ENCODE measurements at regions not wholly inside any gene's neighbourhood (a gene's known extent, or its start where the extent isn't known, plus 50 kb on each side); places are given as distances from the start of the nearest gene placed in this dataset.

- ATAC-seq: no peak
- no peak overlapping the region for H3K27ac ChIP-seq
- intact Hi-C loops (cut with DNase I): no loop called here
- no peaks in the 10 kb centered on the region for H3K27me3 ChIP-seq
- no peak for DNase-seq
- H3K4me3 ChIP-seq: no peak overlapping the region
- no peaks in the 10 kb centered on the region for H3K4me1 ChIP-seq
- no peak for TF ChIP-seq CTCF (IDR thresholded peaks at IDR 0.05)
- H3K9me3 ChIP-seq: peaks cover 0 to 8% of the 10 kb centered on the region in 2 donors
- no peaks in the 10 kb centered on the region for H3K36me3 ChIP-seq
Measured at GRCh38 chr10:10881117-10881813, 136.4 kb upstream of the CELF2 start.

GRCh38 chr10:10883737-10884136 lies 133.9 kb upstream of the CELF2 start:
- Histone ChIP-seq H3K36me3 (no peaks in the 10 kb centered on the region), H3K27me3 (no peaks in the 10 kb centered on the region), H3K27ac (no peak overlapping the region), H3K4me1 (no peaks in the 10 kb centered on the region), H3K9me3 (peaks cover 0 to 8% of the 10 kb centered on the region in 2 donors), H3K4me3 (no peak overlapping the region)
- no peak for TF ChIP-seq CTCF (IDR thresholded peaks at IDR 0.05)
- intact Hi-C loops (cut with DNase I): no loop called here
- DNase-seq: no peak
- ATAC-seq: no peak

GRCh38 chr10:10886861-10887531 lies 130.7 kb upstream of the CELF2 start:
- Histone ChIP-seq H3K4me3 (no peak overlapping the region), H3K4me1 (no peaks in the 10 kb centered on the region), H3K36me3 (no peaks in the 10 kb centered on the region), H3K9me3 (peaks cover 0 to 8% of the 10 kb centered on the region in 2 donors), H3K27me3 (no peaks in the 10 kb centered on the region), H3K27ac (no peak overlapping the region)
- no peak for DNase-seq
- ATAC-seq: no peak
- no peak for TF ChIP-seq CTCF (IDR thresholded peaks at IDR 0.05)
- intact Hi-C loops (cut with DNase I): no loop called here

GRCh38 chr10:10891124-10892082 lies 126.3 kb upstream of the CELF2 start:
- no peak for TF ChIP-seq CTCF (IDR thresholded peaks at IDR 0.05)
- Histone ChIP-seq H3K36me3 (no peaks in the 10 kb centered on the region), H3K4me3 (no peak overlapping the region), H3K27me3 (no peaks in the 10 kb centered on the region), H3K9me3 (no peaks in the 10 kb centered on the region), H3K4me1 (no peaks in the 10 kb centered on the region), H3K27ac (no peak overlapping the region)
- ATAC-seq (peak; percentile 48), DNase-seq (no peak)
- intact Hi-C loops (cut with DNase I): no loop called here
